Kidney capillary endothelial cell (primary cell): ENCODE measurements at regions not wholly inside any gene's neighbourhood (a gene's known extent, or its start where the extent isn't known, plus 50 kb on each side); places are given as distances from the start of the nearest gene placed in this dataset.
"Not testable (repeated sequence)": the region's sequence is repeated elsewhere in the genome, so short reads cannot be mapped to it uniquely, and the experiment has no call there.

Experiments used
- DNase-seq: peaks from one replicate; pipeline ENCODE4 v3.0.0-alpha.2; 2018; ENCODE audit warnings: low spot score

GRCh38 chr6:2302482-2302881, 57.1 kb upstream of the GMDS start:
- not testable (repeated sequence) for DNase-seq

DNA sequence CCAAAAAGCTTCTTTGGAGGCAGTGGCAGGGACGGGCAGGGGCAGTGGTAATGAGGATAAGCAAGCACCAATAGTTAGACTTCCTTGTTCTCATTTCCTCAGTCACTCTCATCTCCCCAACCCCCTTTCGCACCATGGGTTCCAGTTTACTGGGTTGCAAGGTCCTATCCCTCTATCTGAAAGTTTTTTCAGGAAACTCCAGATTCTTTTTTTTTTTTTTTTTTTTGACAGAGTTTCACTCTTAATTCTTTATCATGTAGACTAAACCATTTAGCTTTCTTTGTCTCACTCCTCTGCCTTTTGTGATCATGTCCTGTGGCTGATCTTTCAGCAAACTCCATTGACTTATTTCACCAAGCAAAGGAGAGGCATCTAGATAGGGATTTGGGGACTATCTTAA, 51.4 kb upstream of the GMDS start:
- DNase-seq, result no peak
